Transverse colon (tissue), 4 donors: ENCODE measurements at regions not wholly inside any gene's neighbourhood (a gene's known extent, or its start where the extent isn't known, plus 50 kb on each side); places are given as distances from the start of the nearest gene placed in this dataset.

Experiments used
- CTCF ChIP-seq, 5 experiments: fragments of 200-600 bp in 3 of 5; fragments of 450-650 bp in 2 of 5; sonication (generic) in 3 of 5; IDR thresholded peaks; 1 replicate in 2 of 5; 2 replicates in 3 of 5; pipeline ENCODE4 v1.5.1; 2016 to 2017; ENCODE audit warnings: antibody characterized with exemption in 5 of 5, inconsistent platforms in 3 of 5, mild to moderate bottlenecking in 2 of 5, moderate library complexity in 1 of 5
- POLR2A ChIP-seq: fragments of 450-650 bp; IDR thresholded peaks from one replicate; pipeline ENCODE4 v1.6.1; 2016; ENCODE audit warnings: antibody characterized with exemption, mild to moderate bottlenecking, moderate library complexity
- POLR2AphosphoS5 ChIP-seq, 3 donors: sonication (generic); formaldehyde crosslinking; IDR thresholded peaks; one replicate each; pipeline ENCODE4 v1.6.1; 2016; ENCODE audit warnings: antibody characterized with exemption in 3 of 3

GRCh38 chr21:43278766-43279577 lies 110.2 kb downstream of the CRYAA start:
- TF ChIP-seq CTCF (IDR thresholded peaks at IDR 0.05), result no peak
- TF ChIP-seq POLR2AphosphoS5 (IDR thresholded peaks at IDR 0.05), result no peak
- no peak for TF ChIP-seq POLR2A
